ENCODE measurements at regions not wholly inside any gene's neighbourhood (a gene's known extent, or its start where the extent isn't known, plus 50 kb on each side); places are given as distances from the start of the nearest gene placed in this dataset.

GRCh38 chr10:124174071-124174566 lies 80.7 kb upstream of the CHST15 start:
- no peak for TF ChIP-seq EZH2 (IDR thresholded peaks at IDR 0.05)
- no peak for TF ChIP-seq CTCF (IDR thresholded peaks at IDR 0.05)
- TF ChIP-seq EZH2phosphoT487 (IDR thresholded peaks at IDR 0.05), result no peak
